Adrenal gland (tissue), 9 donors: ENCODE measurements at regions not wholly inside any gene's neighbourhood (a gene's known extent, or its start where the extent isn't known, plus 50 kb on each side); places are given as distances from the start of the nearest gene placed in this dataset.
"Not testable (repeated sequence)": the region's sequence is repeated elsewhere in the genome, so short reads cannot be mapped to it uniquely, and the experiment has no call there.

Experiments
- DNase-seq, 7 donors: peaks; one replicate each; pipeline ENCODE4 v3.0.0-alpha.2; 2019 to 2020
- H3K27ac ChIP-seq, 5 donors: fragments of 200-600 bp; sonication (generic) in 4 of 5; 1 replicate in 3 of 5; 2 replicates in 2 of 5; pipeline versions ENCODE4 v1.5.1 to v1.8.0; 2016 to 2020; ENCODE audit warnings: mild to moderate bottlenecking in 1 of 5
- H3K27me3 ChIP-seq: fragments of 200-600 bp; 2 replicates; pipeline ENCODE4 v1.8.0; 2021
- H3K36me3 ChIP-seq, 2 donors: fragments of 200-600 bp; replicated peaks in 1 of 2; 1 replicate in 1 of 2; 2 replicates in 1 of 2; pipeline versions ENCODE4 v1.5.1 to v1.8.0; 2018 to 2022
- H3K4me1 ChIP-seq, 2 donors: fragments of 200-600 bp; replicated peaks in 1 of 2; 1 replicate in 1 of 2; 2 replicates in 1 of 2; pipeline versions ENCODE4 v1.5.1 to v1.8.0; 2018 to 2021
- H3K4me3 ChIP-seq, 4 donors: fragments of 200-600 bp; sonication (generic) in 3 of 4; one replicate each; pipeline ENCODE4 v1.5.1; 2016 to 2018
- H3K9me3 ChIP-seq, 3 donors: fragments of 200-600 bp; sonication (generic) in 1 of 3; replicated peaks in 1 of 3; 1 replicate in 2 of 3; 2 replicates in 1 of 3; pipeline versions ENCODE4 v1.5.1 to v1.8.0; 2016 to 2021
- POLR2A ChIP-seq, 2 donors: fragments of 450-650 bp; IDR thresholded peaks; one replicate each; pipeline ENCODE4 v1.6.1; 2017; ENCODE audit warnings: antibody characterized with exemption in 2 of 2, mild to moderate bottlenecking in 2 of 2, moderate library complexity in 1 of 2
- WGBS, 4 donors: extraction: QIAGEN DNeasy Blood & Tissue Kit in 2 of 4; methylation state at CpG; one replicate each; pipeline versions ENCODE4 v1.1.5 to v1.1.7; 2013 to 2017; 5-methylcytosine and 5-hydroxymethylcytosine counted together
- intact Hi-C, 2 donors: fragments of 100-400 bp; cut with DNase I; formaldehyde crosslinking; loops; one replicate each; pipeline versions ENCODE4 v1.14.1 to v1.15.0; 2022 to 2023
- TF ChIP-seq, protein P1 (sequence below), 6 experiments: fragments of 450-650 bp in 4 of 6; fragments of 200-600 bp in 2 of 6; sonication (generic) in 1 of 6; IDR thresholded peaks; 1 replicate in 5 of 6; 2 replicates in 1 of 6; pipeline versions ENCODE4 v1.5.1 to v1.8.0; 2016 to 2021; ENCODE audit warnings: antibody characterized with exemption in 6 of 6, mild to moderate bottlenecking in 2 of 6, moderate library complexity in 1 of 6
- donor health status: healthy with polysubstance abuse.
- donor health status: Bipolar disorder and iron deficiency.
- donor health status: DM: yes; HTN: yes; CAD: no.
- donor health status: DM: no; HTN: no; CAD: no.
- donor health status: DM: no; HTN: no; CAD: no.

DNA sequence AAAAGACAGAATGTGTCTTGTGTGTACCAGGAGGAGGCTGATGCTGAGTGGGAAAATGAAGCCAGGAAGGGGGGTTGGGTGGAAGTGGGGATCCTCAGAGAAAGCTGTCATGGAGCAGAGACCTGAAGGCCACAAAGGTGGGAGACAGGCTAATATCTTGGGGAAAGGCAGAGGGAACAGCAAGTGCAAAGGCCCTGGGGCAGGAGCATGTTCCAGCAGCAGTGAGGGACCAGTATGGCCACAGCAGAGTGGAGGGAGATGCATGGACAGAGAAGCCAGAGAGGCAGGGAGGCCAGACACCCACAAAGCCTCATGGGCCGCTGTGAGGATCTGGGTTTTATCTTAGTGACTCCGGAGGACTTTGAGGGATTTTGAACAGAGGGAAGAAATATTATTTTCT is 254.2 kb upstream of the SULF2 start:
- Histone ChIP-seq H3K27ac (no peak overlapping the region), H3K4me1 (peaks cover 13 to 15% of the 10 kb centered on the region in 2 donors), H3K36me3 (no peaks in the 10 kb centered on the region), H3K27me3 (no peaks in the 10 kb centered on the region), H3K4me3 (no peak overlapping the region), H3K9me3 (no peaks in the 10 kb centered on the region)
- TF ChIP-seq, protein P1, sequence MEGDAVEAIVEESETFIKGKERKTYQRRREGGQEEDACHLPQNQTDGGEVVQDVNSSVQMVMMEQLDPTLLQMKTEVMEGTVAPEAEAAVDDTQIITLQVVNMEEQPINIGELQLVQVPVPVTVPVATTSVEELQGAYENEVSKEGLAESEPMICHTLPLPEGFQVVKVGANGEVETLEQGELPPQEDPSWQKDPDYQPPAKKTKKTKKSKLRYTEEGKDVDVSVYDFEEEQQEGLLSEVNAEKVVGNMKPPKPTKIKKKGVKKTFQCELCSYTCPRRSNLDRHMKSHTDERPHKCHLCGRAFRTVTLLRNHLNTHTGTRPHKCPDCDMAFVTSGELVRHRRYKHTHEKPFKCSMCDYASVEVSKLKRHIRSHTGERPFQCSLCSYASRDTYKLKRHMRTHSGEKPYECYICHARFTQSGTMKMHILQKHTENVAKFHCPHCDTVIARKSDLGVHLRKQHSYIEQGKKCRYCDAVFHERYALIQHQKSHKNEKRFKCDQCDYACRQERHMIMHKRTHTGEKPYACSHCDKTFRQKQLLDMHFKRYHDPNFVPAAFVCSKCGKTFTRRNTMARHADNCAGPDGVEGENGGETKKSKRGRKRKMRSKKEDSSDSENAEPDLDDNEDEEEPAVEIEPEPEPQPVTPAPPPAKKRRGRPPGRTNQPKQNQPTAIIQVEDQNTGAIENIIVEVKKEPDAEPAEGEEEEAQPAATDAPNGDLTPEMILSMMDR (IDR thresholded peaks at IDR 0.05): no peak
- no peak for TF ChIP-seq POLR2A (IDR thresholded peaks at IDR 0.05)
- intact Hi-C loops: no loop called here
- DNase-seq: no peak
- WGBS, 4 donors: 96 to 100% (median 99%) methylated on average over 2 of the region's 2 CpGs

DNA sequence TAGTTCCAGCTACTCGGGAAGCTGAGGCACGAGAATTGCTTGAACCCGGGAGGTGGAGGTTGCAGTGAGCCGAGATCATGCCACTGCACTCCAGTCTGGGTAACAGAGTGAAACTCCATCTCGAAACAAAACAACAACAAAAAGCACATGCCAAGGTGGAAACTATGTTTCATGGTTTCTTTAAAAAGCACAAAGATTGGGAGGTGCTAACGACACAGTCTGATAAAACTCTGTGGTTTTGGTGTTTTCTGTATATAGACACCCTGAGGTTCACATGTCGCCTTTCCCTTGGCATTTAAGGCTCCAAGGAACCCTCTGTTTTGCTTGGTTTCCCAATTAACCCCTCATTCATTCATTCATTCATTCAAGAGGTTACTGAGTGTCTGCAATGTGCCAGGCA is 253.4 kb upstream of the SULF2 start:
- no peak overlapping the region for H3K4me3 ChIP-seq
- no peak for TF ChIP-seq POLR2A (IDR thresholded peaks at IDR 0.05)
- TF ChIP-seq, protein P1 (IDR thresholded peaks at IDR 0.05): no peak
- no peaks in the 10 kb centered on the region for H3K9me3 ChIP-seq
- H3K36me3 ChIP-seq: no peaks in the 10 kb centered on the region
- H3K4me1 ChIP-seq: peaks cover 13 to 15% of the 10 kb centered on the region in 2 donors
- intact Hi-C loops: no loop called here
- H3K27me3 ChIP-seq: no peaks in the 10 kb centered on the region
- WGBS, 4 donors: 80 to 87% (median 80%) methylated on average over 7 of the region's 7 CpGs
- no peak overlapping the region for H3K27ac ChIP-seq
- no peak for DNase-seq

DNA sequence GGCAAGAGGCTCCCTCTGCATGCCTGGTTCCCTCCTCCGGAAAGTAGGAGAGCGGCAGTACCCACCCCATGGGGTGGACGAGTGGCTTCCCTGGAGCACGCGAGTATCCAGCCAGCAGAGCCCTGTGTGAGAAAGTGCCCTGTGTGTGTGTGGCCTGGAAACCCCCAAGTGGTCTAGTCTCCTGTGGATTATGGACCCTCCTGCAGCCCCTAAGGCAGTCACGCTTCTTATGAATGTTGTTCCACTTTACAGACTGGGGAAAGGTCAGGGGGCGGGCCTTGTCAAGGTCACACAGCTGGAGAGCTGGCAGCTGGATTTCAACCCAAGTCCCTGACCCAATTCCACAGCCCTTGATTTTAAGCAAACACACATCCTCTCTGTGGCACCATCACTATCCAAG is 252.5 kb upstream of the SULF2 start:
- H3K4me3 ChIP-seq, intact Hi-C loops, H3K9me3 ChIP-seq, H3K36me3 ChIP-seq, H3K27me3 ChIP-seq: not testable (repeated sequence)
- 40 to 57% (median 52%) methylated on average over 2 to 7 of the region's 7 CpGs for WGBS, 4 donors
- Histone ChIP-seq H3K4me1 (peaks cover 13 to 15% of the 10 kb centered on the region in 2 donors), H3K27ac (peak overlapping the region in 3 of 5 donors; percentile 54 to 72 (median 62))
- DNase-seq: peak; percentile 40 to 80 (median 60)

DNA sequence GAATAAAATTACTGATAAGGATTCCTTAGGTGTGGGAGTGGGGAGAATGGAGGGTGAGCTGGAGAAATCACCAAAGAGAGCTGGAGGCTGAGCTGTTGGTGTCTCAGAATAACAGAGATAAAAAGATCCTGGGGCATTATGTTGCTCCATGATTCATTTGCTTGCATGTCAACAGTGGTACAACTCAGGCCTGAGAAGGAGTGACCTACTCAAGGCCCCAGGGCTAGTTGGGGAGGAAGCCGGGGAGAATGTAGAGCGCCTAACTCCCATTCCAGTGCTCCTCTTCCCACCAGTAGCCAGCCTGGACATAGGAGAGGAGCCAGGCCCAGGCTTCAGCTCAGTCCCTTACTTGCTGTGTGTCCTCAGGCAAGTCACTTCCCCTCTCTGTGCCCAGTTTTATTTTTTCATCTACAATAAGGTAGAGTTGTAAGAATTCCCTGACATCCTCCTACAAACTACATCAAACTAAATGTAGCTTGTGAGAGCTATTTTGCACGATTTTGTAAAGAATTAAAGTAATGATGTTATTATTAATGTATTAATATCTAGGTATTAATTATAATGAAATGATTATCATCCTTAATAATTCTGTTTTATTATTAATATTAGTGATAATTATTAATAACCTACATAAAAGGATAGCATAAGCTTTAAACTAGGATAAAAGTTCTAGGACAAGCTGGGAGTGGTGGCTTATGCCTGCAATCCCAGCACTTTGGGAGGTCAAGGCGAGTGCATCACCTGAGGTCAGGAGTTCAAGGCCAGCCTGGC is 250.9 kb upstream of the SULF2 start:
- TF ChIP-seq, protein P1 (IDR thresholded peaks at IDR 0.05): no peak
- TF ChIP-seq POLR2A (IDR thresholded peaks at IDR 0.05): no peak
- H3K27ac ChIP-seq: peak overlapping the region in 1 of 5 donors; percentile 54
- DNase-seq: no peak
- WGBS, 4 donors: 75 to 91% (median 83%) methylated on average over 3 to 4 of the region's 4 CpGs
- H3K36me3 ChIP-seq: no peaks in the 10 kb centered on the region
- H3K9me3 ChIP-seq: no peaks in the 10 kb centered on the region
- intact Hi-C loops: no loop called here
- peaks cover 13 to 15% of the 10 kb centered on the region in 2 donors for H3K4me1 ChIP-seq
- H3K27me3 ChIP-seq: no peaks in the 10 kb centered on the region
- H3K4me3 ChIP-seq: no peak overlapping the region

DNA sequence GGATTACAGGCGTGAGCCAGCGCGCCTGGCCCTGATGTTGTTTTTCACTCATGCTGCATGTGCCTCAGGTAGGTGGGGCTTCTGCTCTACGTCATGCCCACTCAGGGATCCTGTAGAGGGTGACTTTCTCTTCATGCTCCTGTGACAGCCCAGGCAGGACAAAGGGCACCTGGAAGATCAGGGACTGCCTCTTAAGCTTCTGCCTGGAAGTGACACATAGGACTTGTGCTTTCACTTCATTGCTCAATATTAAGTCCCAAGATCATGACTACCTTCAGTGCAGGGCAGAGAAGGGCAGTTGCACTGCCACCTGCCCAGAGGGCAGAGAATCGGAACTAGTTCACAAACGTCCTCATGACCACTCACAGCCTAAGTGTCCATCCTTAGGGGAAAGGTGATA is 249.5 kb upstream of the SULF2 start:
- Histone ChIP-seq H3K36me3 (no peaks in the 10 kb centered on the region), H3K4me3 (no peak overlapping the region), H3K27me3 (no peaks in the 10 kb centered on the region), H3K9me3 (no peaks in the 10 kb centered on the region), H3K4me1 (peaks cover 13 to 15% of the 10 kb centered on the region in 2 donors), H3K27ac (no peak overlapping the region)
- no peak for DNase-seq
- intact Hi-C loops: no loop called here
- TF ChIP-seq POLR2A (IDR thresholded peaks at IDR 0.05): no peak
- TF ChIP-seq, protein P1 (IDR thresholded peaks at IDR 0.05): no peak
- 89 to 97% (median 91%) methylated on average over 5 to 6 of the region's 6 CpGs for WGBS, 4 donors

DNA sequence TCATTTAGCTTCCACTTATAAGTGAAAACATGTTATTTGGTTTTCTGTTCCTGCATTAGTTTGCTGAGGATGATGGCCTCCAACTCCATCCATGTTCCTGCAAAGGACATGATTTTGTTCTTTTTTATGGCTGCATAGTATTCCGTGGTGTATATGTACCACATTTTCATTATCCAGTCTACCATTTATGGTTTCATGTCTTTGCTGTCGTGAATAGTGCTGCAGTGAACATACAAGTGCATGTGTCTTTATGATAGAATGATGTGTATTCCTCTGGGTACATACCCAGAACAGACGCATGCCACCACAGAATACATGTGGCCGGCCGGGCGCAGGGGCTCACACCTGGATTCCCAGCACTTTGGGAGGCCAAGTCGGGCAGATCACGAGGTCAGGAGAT is 247.7 kb upstream of the SULF2 start:
- WGBS, 4 donors: 94 to 97% (median 96%) methylated on average over 8 of the region's 8 CpGs
- H3K27ac ChIP-seq, H3K9me3 ChIP-seq, H3K4me3 ChIP-seq, intact Hi-C loops, H3K27me3 ChIP-seq, DNase-seq, H3K36me3 ChIP-seq: not testable (repeated sequence)
- H3K4me1 ChIP-seq: peaks cover 9 to 11% of the 10 kb centered on the region in 2 donors
